HFFc6 (cell line): ENCODE measurements at regions not wholly inside any gene's neighbourhood (a gene's known extent, or its start where the extent isn't known, plus 50 kb on each side); places are given as distances from the start of the nearest gene placed in this dataset.

Experiments used
- DNase-seq: peaks from one replicate; pipeline ENCODE4 v3.0.0-alpha.2; 2018
- H3K27ac Mint-ChIP-seq: 2 replicates; pipeline ENCODE4 v1.8.0; 2020; ENCODE audit warnings: mild to moderate bottlenecking, mixed read lengths
- H3K27me3 Mint-ChIP-seq: 2 replicates; pipeline ENCODE4 v1.8.0; 2021; ENCODE audit warnings: mild to moderate bottlenecking, moderate library complexity, mixed read lengths; ENCODE audit not compliant: insufficient read depth
- H3K36me3 Mint-ChIP-seq: 2 replicates; pipeline ENCODE4 v1.8.0; 2021; ENCODE audit warnings: low read depth, mixed read lengths
- H3K4me1 Mint-ChIP-seq: 2 replicates; pipeline ENCODE4 v1.8.0; 2020; ENCODE audit warnings: low read depth, mixed read lengths
- H3K4me3 Mint-ChIP-seq: 2 replicates; pipeline ENCODE4 v1.8.0; 2020; ENCODE audit warnings: mild to moderate bottlenecking, moderate library complexity, mixed read lengths
- H3K9me3 Mint-ChIP-seq: 2 replicates; pipeline ENCODE4 v1.8.0; 2020; ENCODE audit warnings: mild to moderate bottlenecking, mixed read lengths
- TF ChIP-seq, protein P1 (sequence below): fragments of 200-600 bp; sonication (generic); IDR thresholded peaks from 2 replicates; pipeline ENCODE4 v1.5.0; 2021; ENCODE audit warnings: antibody characterized with exemption, mild to moderate bottlenecking

DNA sequence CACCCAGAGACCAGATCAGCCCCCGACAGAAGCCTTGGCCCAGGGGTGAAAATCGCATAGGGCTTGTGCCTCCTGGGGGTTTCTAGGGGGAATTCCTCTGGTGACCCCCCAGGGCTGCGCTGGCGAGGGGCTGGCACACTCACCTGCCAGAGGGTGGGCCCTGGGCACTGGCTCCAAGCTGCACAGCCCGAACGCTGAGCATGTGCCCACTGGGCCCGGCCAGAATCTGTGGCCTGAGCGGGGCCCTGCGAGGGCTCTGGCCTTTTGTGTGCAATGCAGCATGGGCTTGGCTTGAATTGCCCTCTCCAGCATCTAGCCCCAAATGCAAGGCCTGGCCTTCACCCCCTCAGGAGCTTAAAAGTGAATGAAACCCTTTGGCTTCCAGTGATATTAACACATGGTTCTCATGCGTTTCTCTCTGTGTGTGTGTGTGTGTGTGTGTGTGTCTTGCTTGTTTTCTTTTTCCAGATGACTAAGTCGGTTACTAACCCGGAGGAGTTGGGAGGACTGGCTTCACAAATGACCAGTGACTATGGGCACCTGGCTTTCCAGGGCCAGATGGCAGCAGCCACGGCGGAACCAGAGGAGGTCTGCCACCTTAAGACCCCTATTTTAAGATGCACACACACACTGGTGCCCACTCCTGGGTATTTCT lies 259.1 kb upstream of the TPM1 start:
- Mint-ChIP-seq H3K4me3 (peak overlapping the region; percentile 41), H3K4me1 (peaks cover 68% of the 10 kb centered on the region)

DNA sequence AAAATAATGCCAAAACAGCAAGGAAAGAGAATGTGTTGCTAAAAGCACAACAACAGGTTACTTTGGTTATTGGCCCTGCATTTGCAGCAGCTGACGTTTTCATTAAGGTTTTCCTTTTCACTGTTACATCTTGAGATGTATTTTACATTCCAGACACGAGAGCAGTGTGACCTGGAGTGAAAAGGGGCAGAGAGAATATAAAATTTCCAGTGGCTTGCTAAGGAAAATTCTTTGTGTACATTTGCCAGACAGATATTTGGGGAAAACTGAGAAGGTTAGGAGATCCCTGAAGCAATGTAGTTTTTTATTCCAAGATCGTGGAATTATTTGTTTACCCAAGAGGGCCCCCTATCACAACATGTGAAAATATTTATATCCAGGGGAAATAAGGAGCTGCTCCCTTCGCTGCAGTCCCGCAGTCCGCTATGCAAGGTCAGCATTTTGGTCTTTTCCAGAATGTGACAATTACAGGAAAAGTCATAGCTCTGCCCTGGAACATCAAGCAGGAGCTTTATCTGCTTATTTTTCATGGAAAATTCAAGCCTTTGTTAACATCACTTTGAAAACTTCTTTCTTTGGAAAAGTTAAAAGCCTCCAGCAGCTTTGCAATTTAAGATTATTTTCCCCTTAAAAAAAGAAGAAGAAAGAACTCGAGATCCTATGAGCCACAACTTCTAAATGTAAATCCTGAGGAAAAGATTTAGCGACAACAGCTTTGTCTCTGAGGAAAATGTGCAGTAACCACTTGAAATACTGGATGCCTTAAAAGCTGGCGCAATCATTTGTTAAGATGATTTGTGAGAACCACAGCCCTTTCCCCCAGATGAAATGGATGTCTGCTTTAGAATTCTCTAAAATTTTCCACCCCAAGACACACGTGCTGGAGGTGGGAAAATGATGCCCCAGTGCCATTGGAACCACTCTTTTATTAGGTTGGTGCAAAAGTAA lies 256.4 kb upstream of the TPM1 start:
- TF ChIP-seq, protein P1, sequence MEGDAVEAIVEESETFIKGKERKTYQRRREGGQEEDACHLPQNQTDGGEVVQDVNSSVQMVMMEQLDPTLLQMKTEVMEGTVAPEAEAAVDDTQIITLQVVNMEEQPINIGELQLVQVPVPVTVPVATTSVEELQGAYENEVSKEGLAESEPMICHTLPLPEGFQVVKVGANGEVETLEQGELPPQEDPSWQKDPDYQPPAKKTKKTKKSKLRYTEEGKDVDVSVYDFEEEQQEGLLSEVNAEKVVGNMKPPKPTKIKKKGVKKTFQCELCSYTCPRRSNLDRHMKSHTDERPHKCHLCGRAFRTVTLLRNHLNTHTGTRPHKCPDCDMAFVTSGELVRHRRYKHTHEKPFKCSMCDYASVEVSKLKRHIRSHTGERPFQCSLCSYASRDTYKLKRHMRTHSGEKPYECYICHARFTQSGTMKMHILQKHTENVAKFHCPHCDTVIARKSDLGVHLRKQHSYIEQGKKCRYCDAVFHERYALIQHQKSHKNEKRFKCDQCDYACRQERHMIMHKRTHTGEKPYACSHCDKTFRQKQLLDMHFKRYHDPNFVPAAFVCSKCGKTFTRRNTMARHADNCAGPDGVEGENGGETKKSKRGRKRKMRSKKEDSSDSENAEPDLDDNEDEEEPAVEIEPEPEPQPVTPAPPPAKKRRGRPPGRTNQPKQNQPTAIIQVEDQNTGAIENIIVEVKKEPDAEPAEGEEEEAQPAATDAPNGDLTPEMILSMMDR = no peak
- no peak overlapping the region for H3K4me3 Mint-ChIP-seq
- H3K27ac Mint-ChIP-seq = no peak overlapping the region
- no peak for DNase-seq
- peaks cover 42% of the 10 kb centered on the region for H3K4me1 Mint-ChIP-seq
- no peaks in the 10 kb centered on the region for H3K9me3 Mint-ChIP-seq
- H3K36me3 Mint-ChIP-seq = peaks cover 14% of the 10 kb centered on the region
- no peaks in the 10 kb centered on the region for H3K27me3 Mint-ChIP-seq

More for the DNA sequence above, 259.1 kb upstream of the TPM1 start:
- TF ChIP-seq, protein P1 = no peak
- Mint-ChIP-seq H3K27ac (peak overlapping the region; percentile 78), H3K9me3 (no peaks in the 10 kb centered on the region), H3K36me3 (peaks cover 22% of the 10 kb centered on the region), H3K27me3 (no peaks in the 10 kb centered on the region)
- DNase-seq = peak; percentile 83

DNA sequence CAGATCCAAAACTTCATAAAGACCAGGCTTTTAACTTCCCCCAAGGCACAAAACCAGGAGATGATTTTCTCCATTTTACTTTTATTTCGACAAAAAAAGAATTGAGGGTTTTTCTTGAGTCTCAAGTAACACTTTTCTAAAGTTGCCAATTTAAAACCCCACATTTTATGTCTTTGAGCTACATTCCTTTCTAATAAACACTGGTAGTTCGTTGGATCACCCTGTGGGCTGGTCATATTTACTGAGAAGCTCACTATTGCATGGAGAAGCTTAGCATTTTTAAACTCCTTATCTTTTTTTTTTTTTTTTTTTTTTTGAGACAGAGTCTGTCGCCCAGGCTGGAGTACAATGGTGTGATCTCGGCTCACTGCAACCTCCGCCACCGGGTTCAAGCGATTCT lies 255.1 kb upstream of the TPM1 start:
- Mint-ChIP-seq H3K36me3 (peaks cover 14% of the 10 kb centered on the region), H3K27me3 (no peaks in the 10 kb centered on the region), H3K27ac (no peak overlapping the region), H3K4me1 (peaks cover 40% of the 10 kb centered on the region), H3K4me3 (no peak overlapping the region), H3K9me3 (no peaks in the 10 kb centered on the region)
- TF ChIP-seq, protein P1 = no peak
- DNase-seq = no peak

DNA sequence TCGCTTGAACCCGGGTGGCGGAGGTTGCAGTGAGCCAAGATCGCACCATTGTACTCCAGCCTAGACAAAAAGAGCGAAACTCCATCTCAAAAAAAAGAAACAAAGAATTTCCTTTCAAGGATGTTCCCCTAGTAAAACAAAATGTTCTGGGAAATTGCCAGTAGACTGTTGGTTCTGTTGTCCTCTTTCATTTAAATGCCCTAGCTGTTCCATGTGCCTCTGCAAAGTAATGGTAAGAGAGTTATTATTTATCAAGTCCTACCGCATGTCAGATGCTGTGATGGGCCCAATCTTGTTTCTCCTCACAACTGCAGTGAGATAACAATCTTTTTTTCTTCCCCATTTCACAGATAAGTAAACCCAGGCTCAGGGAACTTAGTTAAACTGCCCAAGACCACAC lies 254.3 kb upstream of the TPM1 start:
- TF ChIP-seq, protein P1 = no peak
- Mint-ChIP-seq H3K4me3 (no peak overlapping the region), H3K36me3 (peaks cover 14% of the 10 kb centered on the region), H3K27me3 (no peaks in the 10 kb centered on the region), H3K9me3 (no peaks in the 10 kb centered on the region), H3K27ac (no peak overlapping the region), H3K4me1 (peaks cover 40% of the 10 kb centered on the region)
- DNase-seq = no peak

DNA sequence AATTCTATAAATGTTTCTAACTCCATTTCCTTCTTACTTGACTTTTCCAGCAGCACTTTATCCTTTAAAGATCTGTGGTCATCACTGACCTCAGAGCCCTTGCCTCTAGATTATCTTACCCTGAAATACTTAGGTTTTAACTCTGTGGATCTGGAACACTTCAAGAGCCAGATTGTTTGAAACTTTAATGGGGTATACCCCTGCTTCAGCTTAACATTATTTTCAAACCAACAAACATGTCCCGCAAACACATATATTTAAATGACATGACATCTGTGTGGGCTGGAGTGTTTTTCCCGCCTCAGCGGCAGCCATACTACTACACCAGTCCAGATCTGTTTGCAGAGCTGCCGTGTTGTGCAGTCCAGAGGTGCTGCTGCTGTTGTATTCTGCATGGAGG lies 252.0 kb upstream of the TPM1 start:
- no peak overlapping the region for H3K27ac Mint-ChIP-seq
- H3K36me3 Mint-ChIP-seq = peaks cover 5% of the 10 kb centered on the region
- no peak for DNase-seq
- TF ChIP-seq, protein P1 = no peak
- no peaks in the 10 kb centered on the region for H3K9me3 Mint-ChIP-seq
- no peak overlapping the region for H3K4me3 Mint-ChIP-seq
- H3K27me3 Mint-ChIP-seq = peaks cover 3% of the 10 kb centered on the region
- H3K4me1 Mint-ChIP-seq = peaks cover 31% of the 10 kb centered on the region
